A673 (cell line): ENCODE measurements at regions not wholly inside any gene's neighbourhood (a gene's known extent, or its start where the extent isn't known, plus 50 kb on each side); places are given as distances from the start of the nearest gene placed in this dataset.

Experiments used
- BruUV-seq: library from RNA; stranded (reverse); fragments of 400-500 nt; replicated peaks from 2 replicates; lab custom pipeline; 2021; lab: Mats Ljungman, UMichigan
- CTCF ChIA-PET: fragments of 300-600 bp; sonication (Branson Sonifier 250); formaldehyde crosslinking; loops from one replicate; lab custom pipeline; 2022; ENCODE audit warnings: antibody characterized with exemption; lab: Charles Lee
- POLR2A ChIA-PET: fragments of 300-600 bp; sonication (Branson Sonifier 250); formaldehyde crosslinking; loops from one replicate; lab custom pipeline; 2022; ENCODE audit warnings: antibody characterized with exemption; ENCODE audit not compliant: low non-redundant PET; lab: Charles Lee
- DNase-seq: peaks from one replicate; pipeline ENCODE4 v3.0.0-alpha.2; 2015; ENCODE audit warnings: low spot score
- H3K27ac ChIP-seq: fragments of 200-600 bp; sonication (generic); 2 replicates; pipeline ENCODE4 v1.5.1; 2016; ENCODE audit warnings: mixed run types, low read depth, mild to moderate bottlenecking, mixed read lengths, antibody characterized with exemption, low read length; ENCODE audit not compliant: poor library complexity, severe bottlenecking
- H3K27me3 ChIP-seq: fragments of 200-600 bp; sonication (generic); replicated peaks from 2 replicates; pipeline ENCODE4 v1.6.1; 2017; ENCODE audit warnings: mixed run types, low read depth, mild to moderate bottlenecking, mixed read lengths, antibody characterized with exemption, low read length; ENCODE audit not compliant: insufficient read depth, poor library complexity
- H3K36me3 ChIP-seq: fragments of 200-600 bp; sonication (generic); 2 replicates; pipeline ENCODE4 v1.6.1; 2016; ENCODE audit warnings: mixed run types, mild to moderate bottlenecking, mixed read lengths, antibody characterized with exemption, low read length; ENCODE audit not compliant: insufficient read depth, poor library complexity, severe bottlenecking
- H3K4me1 ChIP-seq: fragments of 200-600 bp; sonication (generic); 2 replicates; pipeline ENCODE4 v1.6.1; 2017; ENCODE audit warnings: mixed run types, mild to moderate bottlenecking, mixed read lengths, antibody characterized with exemption, low read length; ENCODE audit not compliant: insufficient read depth, poor library complexity, severe bottlenecking
- H3K4me3 ChIP-seq: fragments of 200-600 bp; sonication (generic); 2 replicates; pipeline ENCODE4 v1.5.1; 2016; ENCODE audit warnings: low read depth, mixed run types, mild to moderate bottlenecking, mixed read lengths, low read length; ENCODE audit not compliant: poor library complexity, severe bottlenecking
- H3K9me3 ChIP-seq: fragments of 200-600 bp; sonication (generic); 2 replicates; pipeline ENCODE4 v1.6.1; 2016; ENCODE audit warnings: mixed run types, low read depth, mild to moderate bottlenecking, mixed read lengths, antibody characterized with exemption, low read length; ENCODE audit not compliant: poor library complexity, severe bottlenecking
- EZH2 ChIP-seq: fragments of 200-600 bp; sonication (generic); IDR thresholded peaks from 2 replicates; pipeline ENCODE4 v1.6.1; 2017; ENCODE audit warnings: borderline replicate concordance, low read depth, mild to moderate bottlenecking, mixed read lengths, antibody characterized with exemption, low read length; ENCODE audit not compliant: poor library complexity, severe bottlenecking
- intact Hi-C: fragments of 100-400 bp; cut with micrococcal nuclease; formaldehyde crosslinking; loops from one replicate; pipeline ENCODE4 v1.10.0; 2022; ENCODE audit not compliant: unreplicated experiment
- TF ChIP-seq, protein P1 (sequence below): fragments of 300-800, 200-600 bp; sonication (generic); conservative IDR thresholded peaks from 2 replicates; pipeline ENCODE4 v1.5.1; 2017; ENCODE audit warnings: low read depth, mild to moderate bottlenecking, antibody characterized with exemption, low read length, moderate library complexity, mixed read lengths

DNA sequence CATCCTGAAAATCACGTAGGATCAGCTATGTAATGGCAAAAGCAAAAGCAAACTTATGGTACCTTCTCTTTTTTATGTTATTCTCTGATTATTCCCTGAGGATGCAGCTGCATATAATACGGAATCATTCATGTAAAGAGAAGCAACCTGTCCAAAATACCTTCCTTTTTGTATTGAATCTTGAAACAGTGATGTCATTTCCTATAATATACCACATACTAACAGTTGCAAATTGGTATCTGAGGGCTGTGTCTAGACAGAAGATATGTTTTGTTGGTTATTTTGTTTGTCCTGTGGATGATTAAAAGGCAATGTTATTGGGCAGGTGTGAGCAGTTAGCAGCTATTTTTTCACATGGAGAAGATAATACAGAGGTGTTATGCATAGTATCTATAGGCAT lies 161.4 kb upstream of the AHI1 start:
- DNase-seq, result no peak
- no peaks in the 10 kb centered on the region for H3K36me3 ChIP-seq
- H3K9me3 ChIP-seq, result peaks cover 8% of the 10 kb centered on the region
- peaks cover 6% of the 10 kb centered on the region for H3K27me3 ChIP-seq
- H3K4me3 ChIP-seq, result no peak overlapping the region
- TF ChIP-seq, protein P1, sequence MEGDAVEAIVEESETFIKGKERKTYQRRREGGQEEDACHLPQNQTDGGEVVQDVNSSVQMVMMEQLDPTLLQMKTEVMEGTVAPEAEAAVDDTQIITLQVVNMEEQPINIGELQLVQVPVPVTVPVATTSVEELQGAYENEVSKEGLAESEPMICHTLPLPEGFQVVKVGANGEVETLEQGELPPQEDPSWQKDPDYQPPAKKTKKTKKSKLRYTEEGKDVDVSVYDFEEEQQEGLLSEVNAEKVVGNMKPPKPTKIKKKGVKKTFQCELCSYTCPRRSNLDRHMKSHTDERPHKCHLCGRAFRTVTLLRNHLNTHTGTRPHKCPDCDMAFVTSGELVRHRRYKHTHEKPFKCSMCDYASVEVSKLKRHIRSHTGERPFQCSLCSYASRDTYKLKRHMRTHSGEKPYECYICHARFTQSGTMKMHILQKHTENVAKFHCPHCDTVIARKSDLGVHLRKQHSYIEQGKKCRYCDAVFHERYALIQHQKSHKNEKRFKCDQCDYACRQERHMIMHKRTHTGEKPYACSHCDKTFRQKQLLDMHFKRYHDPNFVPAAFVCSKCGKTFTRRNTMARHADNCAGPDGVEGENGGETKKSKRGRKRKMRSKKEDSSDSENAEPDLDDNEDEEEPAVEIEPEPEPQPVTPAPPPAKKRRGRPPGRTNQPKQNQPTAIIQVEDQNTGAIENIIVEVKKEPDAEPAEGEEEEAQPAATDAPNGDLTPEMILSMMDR, result no peak
- no peak for TF ChIP-seq EZH2
- intact Hi-C loops, result no loop called here
- BruUV-seq, result no TSS peak
- ChIA-PET CTCF (no interaction called here), POLR2A (no interaction called here)
- H3K4me1 ChIP-seq, result no peaks in the 10 kb centered on the region
- no peak overlapping the region for H3K27ac ChIP-seq

DNA sequence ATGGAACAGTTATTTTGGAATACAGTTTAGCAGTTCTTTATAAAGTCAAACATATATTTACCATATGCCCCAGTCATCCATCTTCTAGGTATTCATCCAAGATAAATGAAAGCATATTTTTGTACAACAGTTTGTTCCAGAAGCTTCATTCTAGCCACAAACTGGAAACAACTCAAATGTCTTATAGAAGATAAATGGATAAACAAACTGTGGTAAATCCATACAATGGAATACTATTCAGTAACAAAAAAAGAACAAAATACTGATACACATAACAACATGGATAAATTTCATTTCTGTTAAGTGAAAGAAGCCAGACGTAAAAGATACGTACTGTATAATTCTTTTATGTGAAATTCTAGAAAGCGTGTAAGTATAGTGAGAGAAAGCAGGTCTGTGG lies 167.0 kb upstream of the AHI1 start:
- CTCF ChIA-PET, result no interaction called here
- H3K27me3 ChIP-seq, result peaks cover 36% of the 10 kb centered on the region
- no TSS peak for BruUV-seq
- H3K9me3 ChIP-seq, result no peaks in the 10 kb centered on the region
- POLR2A ChIA-PET, result no interaction called here
- H3K36me3 ChIP-seq, result no peaks in the 10 kb centered on the region
- no peak overlapping the region for H3K27ac ChIP-seq
- no peak for DNase-seq
- TF ChIP-seq, protein P1, result no peak
- TF ChIP-seq EZH2, result no peak
- intact Hi-C loops, result no loop called here
- H3K4me1 ChIP-seq, result no peaks in the 10 kb centered on the region
- H3K4me3 ChIP-seq, result no peak overlapping the region

DNA sequence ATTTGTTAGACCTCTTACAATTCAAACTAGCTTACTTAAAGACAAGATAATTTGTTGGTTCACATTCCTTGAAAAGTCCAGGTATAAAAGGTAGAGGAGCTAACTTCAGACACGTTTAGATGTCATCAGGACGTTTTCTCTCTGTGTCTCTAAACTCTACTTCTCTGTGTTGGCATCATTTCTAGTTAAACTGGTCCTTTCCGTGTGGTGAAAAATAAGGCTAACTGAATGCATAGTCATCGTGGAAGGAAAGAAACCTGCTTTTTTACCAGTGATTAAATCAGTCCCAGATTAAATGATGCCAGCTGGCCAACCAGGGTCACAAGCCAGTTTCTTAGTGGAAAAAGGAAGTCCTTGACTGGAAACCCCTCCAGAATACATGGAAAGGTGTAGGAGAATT lies 168.4 kb upstream of the AHI1 start:
- BruUV-seq, result no TSS peak
- no peaks in the 10 kb centered on the region for H3K9me3 ChIP-seq
- CTCF ChIA-PET, result no interaction called here
- no peak overlapping the region for H3K4me3 ChIP-seq
- H3K36me3 ChIP-seq, result no peaks in the 10 kb centered on the region
- no peak overlapping the region for H3K27ac ChIP-seq
- no peak for DNase-seq
- H3K4me1 ChIP-seq, result no peaks in the 10 kb centered on the region
- intact Hi-C loops, result no loop called here
- POLR2A ChIA-PET, result no interaction called here
- peaks cover 36% of the 10 kb centered on the region for H3K27me3 ChIP-seq
- TF ChIP-seq, protein P1, result no peak
- no peak for TF ChIP-seq EZH2
